GM12874 (cell line): ENCODE measurements at regions not wholly inside any gene's neighbourhood (a gene's known extent, or its start where the extent isn't known, plus 50 kb on each side); places are given as distances from the start of the nearest gene placed in this dataset.

Source experiments
- TF ChIP-seq, protein P1 (sequence below): IDR thresholded peaks from 2 replicates; pipeline ENCODE4 v1.5.1; 2011; ENCODE audit warnings: low read depth, mild to moderate bottlenecking, control low read depth, low read length, moderate library complexity; ENCODE audit not compliant: insufficient read depth

DNA sequence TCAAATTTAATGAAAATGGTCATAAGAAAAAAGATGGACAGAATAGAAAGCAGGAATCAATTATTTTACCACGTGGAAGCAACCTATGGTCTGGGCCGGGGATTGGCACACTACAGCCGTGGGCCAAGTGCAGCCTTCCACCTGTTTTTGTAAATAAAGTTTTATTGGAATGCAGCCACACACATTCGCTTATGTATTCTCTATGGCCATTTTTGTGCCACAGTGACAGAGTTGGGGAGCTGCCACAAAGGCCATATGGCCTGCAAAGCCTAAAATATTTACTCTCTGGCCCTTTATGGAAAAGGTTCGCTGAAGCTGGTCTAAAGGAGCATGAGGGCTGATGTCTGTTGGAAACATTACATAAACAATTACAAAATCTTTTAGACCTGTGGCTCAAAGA is 144.8 kb downstream of the TMCO5A start:
- TF ChIP-seq, protein P1, sequence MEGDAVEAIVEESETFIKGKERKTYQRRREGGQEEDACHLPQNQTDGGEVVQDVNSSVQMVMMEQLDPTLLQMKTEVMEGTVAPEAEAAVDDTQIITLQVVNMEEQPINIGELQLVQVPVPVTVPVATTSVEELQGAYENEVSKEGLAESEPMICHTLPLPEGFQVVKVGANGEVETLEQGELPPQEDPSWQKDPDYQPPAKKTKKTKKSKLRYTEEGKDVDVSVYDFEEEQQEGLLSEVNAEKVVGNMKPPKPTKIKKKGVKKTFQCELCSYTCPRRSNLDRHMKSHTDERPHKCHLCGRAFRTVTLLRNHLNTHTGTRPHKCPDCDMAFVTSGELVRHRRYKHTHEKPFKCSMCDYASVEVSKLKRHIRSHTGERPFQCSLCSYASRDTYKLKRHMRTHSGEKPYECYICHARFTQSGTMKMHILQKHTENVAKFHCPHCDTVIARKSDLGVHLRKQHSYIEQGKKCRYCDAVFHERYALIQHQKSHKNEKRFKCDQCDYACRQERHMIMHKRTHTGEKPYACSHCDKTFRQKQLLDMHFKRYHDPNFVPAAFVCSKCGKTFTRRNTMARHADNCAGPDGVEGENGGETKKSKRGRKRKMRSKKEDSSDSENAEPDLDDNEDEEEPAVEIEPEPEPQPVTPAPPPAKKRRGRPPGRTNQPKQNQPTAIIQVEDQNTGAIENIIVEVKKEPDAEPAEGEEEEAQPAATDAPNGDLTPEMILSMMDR, result no peak

DNA sequence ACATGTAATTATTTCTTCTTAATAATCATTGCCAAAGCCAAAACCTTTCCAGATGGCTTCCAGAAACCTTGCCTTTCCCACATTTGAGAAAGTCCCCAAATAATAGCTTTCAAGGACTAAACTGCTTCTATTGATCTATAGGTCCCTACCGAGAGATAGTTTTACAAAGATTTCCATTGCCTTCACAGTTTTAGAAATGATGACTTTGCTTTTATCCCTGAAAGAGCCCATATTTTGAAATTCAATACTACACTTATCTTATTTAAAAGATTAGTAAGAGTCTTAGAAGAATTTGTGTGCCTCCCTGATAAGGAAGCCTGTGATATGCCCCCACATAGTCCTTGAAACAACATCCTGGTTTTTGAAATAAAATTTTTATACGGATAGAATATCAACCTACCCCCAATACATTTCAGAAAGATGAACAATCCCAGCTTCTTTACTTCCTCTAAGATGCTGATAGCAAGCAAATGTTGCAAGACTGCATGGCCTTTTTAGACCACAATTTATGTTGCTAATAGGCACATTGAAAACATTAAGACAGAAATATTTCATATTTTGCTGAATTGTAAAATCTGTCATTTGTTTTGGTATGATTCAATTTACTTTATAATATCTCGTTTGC is 146.3 kb downstream of the TMCO5A start:
- TF ChIP-seq, protein P1, result no peak

DNA sequence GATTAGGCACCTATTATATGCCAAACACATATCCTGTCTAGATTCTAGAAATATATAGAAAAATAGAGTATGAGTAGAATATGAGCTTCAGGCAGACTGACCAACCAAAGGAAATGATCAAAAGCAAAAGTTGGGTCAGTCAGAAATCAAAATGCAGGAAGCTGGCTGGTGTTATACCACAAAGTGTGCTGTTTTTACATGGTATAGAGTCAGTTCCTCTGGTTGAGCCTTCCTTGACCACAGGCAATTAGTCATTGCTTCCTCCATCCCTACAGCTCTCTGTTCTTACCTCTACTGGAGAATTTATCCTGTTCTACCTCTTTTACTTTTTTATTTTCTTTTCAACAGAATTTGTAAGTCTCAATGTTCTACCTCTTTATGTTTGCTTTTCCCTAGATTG is 149.8 kb downstream of the TMCO5A start:
- TF ChIP-seq, protein P1, result no peak

DNA sequence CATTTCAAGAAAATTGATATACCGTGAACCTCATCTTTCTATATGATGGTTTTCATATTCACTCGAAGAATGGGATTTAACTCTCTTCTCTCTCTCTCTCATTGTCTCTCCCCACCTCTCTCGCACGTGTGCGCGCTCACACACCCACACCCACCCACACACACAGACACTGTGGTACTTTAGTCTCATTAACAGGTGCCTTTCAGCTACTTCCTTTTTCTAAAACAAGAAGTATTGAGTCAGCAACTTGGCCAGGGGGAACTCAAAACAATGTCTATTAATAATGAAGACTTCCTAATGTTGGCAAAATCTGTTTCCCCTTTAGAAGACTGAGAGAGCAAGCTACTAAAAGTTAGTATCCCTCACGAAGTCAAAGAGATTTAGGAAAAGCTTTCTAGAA is 150.7 kb downstream of the TMCO5A start:
- TF ChIP-seq, protein P1, result no peak

DNA sequence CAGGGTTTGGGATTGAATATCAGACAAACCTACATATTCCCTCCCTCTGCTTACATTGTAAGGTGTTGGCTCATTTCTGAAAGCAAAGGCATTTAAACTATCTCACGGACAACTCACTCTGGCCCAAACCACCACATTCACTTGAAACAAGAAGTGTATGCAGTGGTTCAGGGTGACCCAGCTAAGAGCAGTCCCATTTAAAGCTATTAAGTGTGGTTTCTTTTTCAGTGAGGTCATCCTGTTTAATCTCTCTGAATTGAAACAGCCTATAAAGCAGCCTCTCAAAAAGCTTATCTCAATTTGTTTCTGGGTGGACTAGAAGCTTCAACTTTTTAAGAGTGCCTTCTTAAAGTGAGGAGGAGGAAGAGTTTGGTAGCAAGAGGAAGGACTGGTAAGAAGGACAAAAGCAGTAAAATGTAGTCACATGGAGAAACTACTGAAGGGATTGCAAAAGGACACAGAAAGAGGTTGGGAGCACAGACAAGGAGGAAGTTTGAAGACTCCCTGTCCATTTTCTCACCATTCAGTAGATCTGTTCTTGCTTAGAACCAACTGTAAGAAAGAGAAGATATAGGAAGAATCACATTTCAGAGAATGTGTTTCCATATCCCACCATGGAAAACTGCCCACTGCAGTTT is 151.6 kb downstream of the TMCO5A start:
- TF ChIP-seq, protein P1, result no peak

DNA sequence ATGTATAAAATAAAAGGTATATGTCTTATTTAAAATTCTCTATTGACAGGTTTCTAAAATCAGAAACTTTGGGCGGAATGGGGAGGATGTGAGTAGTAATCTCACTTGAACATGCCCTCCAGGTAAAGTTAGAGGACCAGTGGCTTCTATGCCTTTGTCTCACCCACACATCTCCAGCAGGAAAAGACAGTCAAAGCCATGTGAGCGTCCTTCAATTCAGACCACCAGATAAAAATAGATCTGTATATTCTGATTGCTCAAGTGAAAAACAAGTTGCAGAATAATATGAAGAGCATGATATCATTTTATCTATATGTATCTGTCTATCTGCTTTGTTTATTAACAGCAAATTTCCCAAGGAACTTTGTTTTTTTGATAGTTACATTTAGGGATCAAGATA is 152.2 kb downstream of the TMCO5A start:
- TF ChIP-seq, protein P1, result no peak

DNA sequence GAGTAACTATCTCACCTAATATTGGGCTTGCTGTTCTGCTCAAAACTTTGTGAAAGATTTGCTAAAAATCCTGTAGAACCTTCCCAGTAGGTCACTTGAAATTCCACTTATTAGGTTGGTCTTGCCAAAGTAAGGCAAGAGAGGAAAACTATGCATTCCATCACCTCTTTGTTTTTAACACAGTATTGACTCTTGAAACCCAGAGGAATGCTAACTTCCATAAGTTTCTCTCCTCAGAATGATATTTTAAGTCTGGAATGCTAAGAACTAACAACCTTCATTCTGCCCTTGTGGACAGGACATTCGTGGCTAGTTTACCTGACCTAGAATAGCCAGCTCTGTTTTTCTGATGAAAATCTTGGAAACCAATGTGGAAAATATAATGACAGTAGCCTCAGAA is 154.5 kb downstream of the TMCO5A start:
- TF ChIP-seq, protein P1, result no peak

DNA sequence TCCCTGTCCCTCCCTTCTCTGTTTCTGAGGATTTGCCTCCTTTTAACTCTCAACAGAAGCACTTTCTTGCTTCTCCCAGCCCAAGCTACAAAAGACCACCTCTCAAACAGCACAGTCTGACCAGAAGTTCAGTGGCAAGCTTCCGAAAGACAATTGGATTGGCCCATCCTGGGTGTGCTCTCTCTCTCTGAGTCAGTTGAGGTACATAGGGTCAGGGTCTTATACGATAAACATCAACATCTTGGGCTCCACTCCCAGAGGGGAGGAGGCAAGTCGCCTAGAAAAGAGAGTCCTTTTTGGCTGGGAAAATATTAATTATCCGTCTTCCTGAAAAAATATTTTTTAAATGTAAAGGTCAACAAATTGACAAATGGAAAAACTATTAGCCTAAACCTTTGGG is 155.8 kb downstream of the TMCO5A start:
- TF ChIP-seq, protein P1, result no peak
